PC-9 (cell line): ENCODE measurements at regions not wholly inside any gene's neighbourhood (a gene's known extent, or its start where the extent isn't known, plus 50 kb on each side); places are given as distances from the start of the nearest gene placed in this dataset.

Experiments used
- BruUV-seq: library from RNA; stranded (reverse); fragments of 400-500 nt; replicated peaks from 2 replicates; lab custom pipeline; 2021; lab: Mats Ljungman, UMichigan
- CTCF ChIA-PET: fragments of 300-600 bp; sonication (Branson Sonifier 250); formaldehyde crosslinking; loops from one replicate; lab custom pipeline; 2022; ENCODE audit warnings: antibody characterized with exemption; lab: Charles Lee
- POLR2A ChIA-PET: fragments of 300-600 bp; sonication (Branson Sonifier 250); formaldehyde crosslinking; loops from one replicate; lab custom pipeline; 2022; ENCODE audit warnings: antibody characterized with exemption; ENCODE audit not compliant: unreplicated experiment; lab: Charles Lee
- DNase-seq, 2 experiments: peaks; one replicate each; pipeline versions ENCODE4 v3.0.0 to v3.0.0-alpha.2; 2015 to 2022; ENCODE audit warnings: mixed read lengths in 1 of 2
- H2AFZ ChIP-seq: fragments of 200-600 bp; sonication (generic); 2 replicates; pipeline ENCODE4 v1.8.1; 2017; ENCODE audit warnings: antibody characterized with exemption
- H3F3A ChIP-seq: fragments of 200-600 bp; sonication (generic); 2 replicates; pipeline ENCODE4 v1.8.1; 2017; ENCODE audit warnings: antibody characterized with exemption, mild to moderate bottlenecking, low read depth; ENCODE audit not compliant: insufficient read depth
- H3K27ac ChIP-seq: fragments of 200-600 bp; sonication (generic); 2 replicates; pipeline ENCODE4 v1.6.1; 2016; ENCODE audit warnings: mixed run types
- H3K27me3 ChIP-seq: fragments of 200-600 bp; sonication (generic); 2 replicates; pipeline ENCODE4 v1.6.1; 2016; ENCODE audit warnings: low read depth, mixed run types; ENCODE audit not compliant: insufficient read depth
- H3K36me3 ChIP-seq: fragments of 200-600 bp; sonication (generic); 2 replicates; pipeline ENCODE4 v1.6.1; 2016; ENCODE audit warnings: low read depth, mixed run types
- H3K4me1 ChIP-seq: fragments of 200-600 bp; sonication (generic); replicated peaks from 2 replicates; pipeline ENCODE4 v1.6.1; 2016; ENCODE audit warnings: mixed run types; ENCODE audit not compliant: insufficient read depth
- H3K4me2 ChIP-seq: fragments of 200-600 bp; sonication (generic); 2 replicates; pipeline ENCODE4 v1.6.1; 2017; ENCODE audit warnings: mixed run types
- H3K4me3 ChIP-seq: fragments of 200-600 bp; sonication (generic); 2 replicates; pipeline ENCODE4 v1.6.1; 2016; ENCODE audit warnings: mixed run types
- H3K79me2 ChIP-seq: fragments of 200-600 bp; sonication (generic); 2 replicates; pipeline ENCODE4 v1.6.1; 2017; ENCODE audit warnings: low read depth, mixed run types
- H3K9me2 ChIP-seq: fragments of 200-600 bp; sonication (generic); 2 replicates; pipeline ENCODE4 v1.8.1; 2017; ENCODE audit warnings: mild to moderate bottlenecking; ENCODE audit not compliant: insufficient read depth
- H3K9me3 ChIP-seq: fragments of 200-600 bp; sonication (generic); 2 replicates; pipeline ENCODE4 v1.8.1; 2016; ENCODE audit warnings: low read depth; ENCODE audit not compliant: insufficient read depth
- H4K20me1 ChIP-seq: fragments of 200-600 bp; sonication (generic); 2 replicates; pipeline ENCODE4 v1.8.1; 2017; ENCODE audit not compliant: insufficient read depth
- CTCF ChIP-seq: fragments of 200-600 bp; sonication (generic); conservative IDR thresholded peaks from 2 replicates; pipeline ENCODE4 v1.6.1; 2017; ENCODE audit warnings: mixed run types, antibody characterized with exemption, mild to moderate bottlenecking, moderate library complexity
- EZH2 ChIP-seq: fragments of 200-600 bp; sonication (generic); IDR thresholded peaks from 2 replicates; pipeline ENCODE4 v1.8.0; 2017; ENCODE audit warnings: antibody characterized with exemption, low read depth
- intact Hi-C: fragments of 100-400 bp; cut with micrococcal nuclease; formaldehyde crosslinking; loops from one replicate; pipeline ENCODE4 v1.10.0; 2022; ENCODE audit not compliant: unreplicated experiment

DNA sequence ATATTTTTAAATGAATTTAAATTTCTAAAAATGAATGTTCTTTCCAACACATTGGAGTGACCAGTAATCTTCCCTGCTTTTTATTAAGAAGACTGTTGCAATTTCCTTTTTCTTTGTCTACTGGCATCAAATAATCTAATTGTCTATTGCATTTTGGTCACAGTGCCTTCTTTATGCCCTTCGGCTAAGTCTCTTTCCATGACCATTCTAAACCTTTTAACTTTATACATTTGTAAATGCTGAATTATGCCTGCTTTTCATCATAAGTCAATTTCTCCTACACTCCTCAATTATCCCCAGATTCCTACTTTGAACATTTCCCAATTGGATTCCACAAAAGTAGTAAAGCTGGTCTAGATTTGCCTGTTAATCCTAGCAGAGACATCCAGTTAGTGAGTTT is 69.1 kb upstream of the HSF2 start:
- Histone ChIP-seq H3K36me3 (no peaks in the 10 kb centered on the region), H3K9me3 (no peaks in the 10 kb centered on the region)

GRCh38 chr6:122337645-122338044 is 61.8 kb upstream of the HSF2 start:
- Histone ChIP-seq H3K9me2 (no peaks in the 10 kb centered on the region; the same call in 1 of the 2 replicates), H3K4me2 (no peak overlapping the region), H4K20me1 (no peaks in the 10 kb centered on the region), H3K36me3 (no peaks in the 10 kb centered on the region), H3K9me3 (no peaks in the 10 kb centered on the region), H3K27me3 (no peaks in the 10 kb centered on the region), H3K4me1 (no peaks in the 10 kb centered on the region), H3K4me3 (no peak overlapping the region), H3K27ac (no peak overlapping the region), H3K79me2 (no peaks in the 10 kb centered on the region), H3F3A (no peaks in the 10 kb centered on the region), H2AFZ (no peak overlapping the region)
- CTCF ChIA-PET = no interaction called here
- BruUV-seq = no TSS peak
- intact Hi-C loops = no loop called here
- TF ChIP-seq EZH2 = no peak
- TF ChIP-seq CTCF = no peak
- POLR2A ChIA-PET = no interaction called here
- DNase-seq = no peak

More for the DNA sequence above, 69.1 kb upstream of the HSF2 start:
- no peak overlapping the region for H3K4me3 ChIP-seq
- no peaks in the 10 kb centered on the region for H3K79me2 ChIP-seq
- H3K27ac ChIP-seq = no peak overlapping the region
- no peaks in the 10 kb centered on the region for H3F3A ChIP-seq
- ChIA-PET CTCF (no interaction called here), POLR2A (no interaction called here)
- no peak overlapping the region for H2AFZ ChIP-seq
- TF ChIP-seq EZH2 = no peak
- no peak for TF ChIP-seq CTCF
- H3K4me1 ChIP-seq = no peaks in the 10 kb centered on the region
- no peaks in the 10 kb centered on the region; the same call in 1 of the 2 replicates for H3K9me2 ChIP-seq
- no peaks in the 10 kb centered on the region for H3K27me3 ChIP-seq
- intact Hi-C loops = no loop called here
- no peak for DNase-seq
- BruUV-seq = no TSS peak
- H4K20me1 ChIP-seq = no peaks in the 10 kb centered on the region
- H3K4me2 ChIP-seq = no peak overlapping the region

DNA sequence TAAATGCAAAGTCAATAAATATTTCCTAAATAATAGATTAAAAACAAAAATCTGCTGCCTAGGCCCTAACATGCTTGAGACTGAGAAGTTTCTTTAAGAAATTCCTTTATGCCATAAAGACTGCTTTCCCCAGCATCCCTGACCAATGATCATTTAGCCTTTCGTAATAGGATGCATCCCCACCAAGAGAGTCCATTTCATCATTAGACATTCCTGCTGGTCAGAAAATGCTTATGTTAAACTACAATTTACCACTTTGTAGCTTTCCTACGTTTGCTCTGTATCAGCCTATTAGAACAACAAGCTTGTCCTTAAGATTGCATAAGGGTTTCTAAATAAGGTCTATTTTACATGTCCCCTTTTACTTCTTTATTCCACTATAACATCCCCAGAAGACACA is 59.8 kb upstream of the HSF2 start:
- no peaks in the 10 kb centered on the region for H4K20me1 ChIP-seq
- no peak overlapping the region for H3K4me3 ChIP-seq
- ChIA-PET POLR2A (no interaction called here), CTCF (no interaction called here)
- H3K4me1 ChIP-seq = no peaks in the 10 kb centered on the region
- H3K79me2 ChIP-seq = no peaks in the 10 kb centered on the region
- H2AFZ ChIP-seq = no peak overlapping the region
- no peaks in the 10 kb centered on the region; the same call in 1 of the 2 replicates for H3K9me2 ChIP-seq
- no peak for DNase-seq
- no peaks in the 10 kb centered on the region for H3F3A ChIP-seq
- BruUV-seq = no TSS peak
- H3K27me3 ChIP-seq = no peaks in the 10 kb centered on the region
- no peak overlapping the region for H3K27ac ChIP-seq
- TF ChIP-seq CTCF (no peak), EZH2 (no peak)
- no peaks in the 10 kb centered on the region for H3K9me3 ChIP-seq
- no peak overlapping the region for H3K4me2 ChIP-seq
- intact Hi-C loops = no loop called here
- no peaks in the 10 kb centered on the region for H3K36me3 ChIP-seq
